ENCODE measurements at regions not wholly inside any gene's neighbourhood (a gene's known extent, or its start where the extent isn't known, plus 50 kb on each side); places are given as distances from the start of the nearest gene placed in this dataset.

GRCh38 chr4:187309456-187309855 lies 585.8 kb upstream of the FAT1 start:
- no peak for DNase-seq (ENCODE audit: low read depth)
- TF ChIP-seq CTCF (IDR thresholded peaks at IDR 0.05; ENCODE audit: control insufficient read depth, extremely low read depth, insufficient read depth): no peak
- no peak overlapping the region for H3K4me3 ChIP-seq (ENCODE audit: low read depth, low read length)

- TF ChIP-seq CTCF (IDR thresholded peaks at IDR 0.05; ENCODE audit: control insufficient read depth, extremely low read depth, insufficient read depth): no peak
- no peak for DNase-seq (ENCODE audit: low read depth)
- no peak overlapping the region for H3K4me3 ChIP-seq (ENCODE audit: low read depth, low read length)
Observed at GRCh38 chr4:187312299-187312698, 588.6 kb upstream of the FAT1 start.

GRCh38 chr4:187317799-187318198 lies 594.1 kb upstream of the FAT1 start:
- no peak for DNase-seq (ENCODE audit: low read depth)
- no peak overlapping the region for H3K4me3 ChIP-seq (ENCODE audit: low read depth, low read length)
- no peak for TF ChIP-seq CTCF (IDR thresholded peaks at IDR 0.05; ENCODE audit: control insufficient read depth, extremely low read depth, insufficient read depth)

GRCh38 chr4:187321711-187322110 lies 598.1 kb upstream of the FAT1 start:
- no peak for TF ChIP-seq CTCF (IDR thresholded peaks at IDR 0.05; ENCODE audit: control insufficient read depth, extremely low read depth, insufficient read depth)
- no peak overlapping the region for H3K4me3 ChIP-seq (ENCODE audit: low read depth, low read length)
- DNase-seq (ENCODE audit: low read depth): no peak

GRCh38 chr4:187332141-187332540 lies 608.5 kb upstream of the FAT1 start:
- H3K4me3 ChIP-seq (ENCODE audit: low read depth, low read length): no peak overlapping the region
- no peak for DNase-seq (ENCODE audit: low read depth)
- TF ChIP-seq CTCF (IDR thresholded peaks at IDR 0.05; ENCODE audit: control insufficient read depth, extremely low read depth, insufficient read depth): no peak

GRCh38 chr4:187333151-187333550 lies 609.5 kb upstream of the FAT1 start:
- no peak for DNase-seq (ENCODE audit: low read depth)
- H3K4me3 ChIP-seq (ENCODE audit: low read depth, low read length): no peak overlapping the region
- TF ChIP-seq CTCF (IDR thresholded peaks at IDR 0.05; ENCODE audit: control insufficient read depth, extremely low read depth, insufficient read depth): no peak

- H3K4me3 ChIP-seq (ENCODE audit: low read depth, low read length): no peak overlapping the region
- no peak for TF ChIP-seq CTCF (IDR thresholded peaks at IDR 0.05; ENCODE audit: control insufficient read depth, extremely low read depth, insufficient read depth)
- no peak for DNase-seq (ENCODE audit: low read depth)
Observed at GRCh38 chr4:187335339-187335738, 611.7 kb upstream of the FAT1 start.
